Stomach (tissue), 8 donors: ENCODE measurements at regions not wholly inside any gene's neighbourhood (a gene's known extent, or its start where the extent isn't known, plus 50 kb on each side); places are given as distances from the start of the nearest gene placed in this dataset.

Experiments used
- DNase-seq, 2 donors: peaks; one replicate each; pipeline versions ENCODE4 v3.0.0 to v3.0.0-alpha.2; 2013 to 2019
- H3K27ac ChIP-seq, 5 donors: fragments of 200-600 bp in 4 of 5; sonication (generic) in 4 of 5; one replicate each; pipeline ENCODE4 v1.5.1; 2013 to 2019; ENCODE audit warnings: mild to moderate bottlenecking in 1 of 5, moderate library complexity in 1 of 5
- H3K27me3 ChIP-seq, 3 donors: fragments of 200-600 bp; sonication (generic); one replicate each; pipeline ENCODE4 v1.5.1; 2017 to 2019; ENCODE audit warnings: mixed run types in 1 of 3
- H3K36me3 ChIP-seq, 4 donors: fragments of 200-600 bp; sonication (generic); 1 replicate in 3 of 4; 2 replicates in 1 of 4; pipeline ENCODE4 v1.5.1; 2016 to 2019
- H3K4me1 ChIP-seq, 4 donors: fragments of 200-600 bp; sonication (generic); one replicate each; pipeline ENCODE4 v1.5.1; 2016 to 2019
- H3K4me3 ChIP-seq, 4 donors: fragments of 200-600 bp; sonication (generic) in 3 of 4; one replicate each; pipeline ENCODE4 v1.5.1; 2016 to 2019; ENCODE audit warnings: mild to moderate bottlenecking in 1 of 4
- H3K9me3 ChIP-seq, 4 donors: fragments of 200-600 bp; sonication (generic); one replicate each; pipeline ENCODE4 v1.5.1; 2016 to 2019
- EP300 ChIP-seq: sonication (generic); formaldehyde crosslinking; IDR thresholded peaks from one replicate; pipeline ENCODE4 v1.6.1; 2017; ENCODE audit warnings: antibody characterized with exemption
- POLR2A ChIP-seq, 4 donors: fragments of 450-650 bp; IDR thresholded peaks; one replicate each; pipeline ENCODE4 v1.6.1; 2016; ENCODE audit warnings: antibody characterized with exemption in 4 of 4, control low read depth in 2 of 4, mild to moderate bottlenecking in 1 of 4, moderate library complexity in 1 of 4
- POLR2AphosphoS5 ChIP-seq, 3 donors: sonication (generic); formaldehyde crosslinking; IDR thresholded peaks; one replicate each; pipeline ENCODE4 v1.6.1; 2016; ENCODE audit warnings: antibody characterized with exemption in 3 of 3
- WGBS, 5 donors: extraction: QIAGEN DNeasy Blood & Tissue Kit in 3 of 5; methylation state at CpG; one replicate each; pipeline versions ENCODE4 v1.1.5 to v1.1.7; 2013 to 2018; 5-methylcytosine and 5-hydroxymethylcytosine counted together
- intact Hi-C: fragments of 100-400 bp; cut with DNase I; formaldehyde crosslinking; loops from one replicate; pipeline ENCODE4 v1.15.1; 2023; ENCODE audit warnings: low total_unique reads
- TF ChIP-seq, protein P1 (sequence below), 7 experiments: fragments of 450-650 bp in 4 of 7; fragments of 200-600 bp in 3 of 7; sonication (generic) in 3 of 7; IDR thresholded peaks; one replicate each; pipeline ENCODE4 v1.5.1; 2016 to 2019; ENCODE audit warnings: antibody characterized with exemption in 7 of 7, control low read depth in 2 of 7, mild to moderate bottlenecking in 1 of 7
- donor health status: healthy with polysubstance abuse.
- donor health status: Bipolar disorder and iron deficiency.
- donor health status: healthy.

DNA sequence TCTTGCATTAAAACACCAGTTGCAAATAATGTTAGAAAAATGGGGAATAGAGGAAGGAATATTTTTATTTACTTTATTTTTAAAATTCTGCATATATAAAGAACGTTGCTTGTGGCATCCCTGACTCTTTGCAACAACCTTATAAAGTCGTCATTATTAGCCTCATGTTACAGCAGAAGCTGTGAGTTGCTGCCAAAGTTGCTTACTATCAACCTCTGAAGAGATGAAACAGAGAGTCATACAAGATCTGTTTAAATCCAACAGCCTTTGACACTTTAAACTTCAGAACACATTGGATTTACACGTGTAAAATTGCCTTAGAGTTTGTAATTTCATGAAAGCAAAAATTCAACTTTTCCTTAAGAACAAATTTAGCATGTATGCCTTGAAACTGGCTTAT, 221.9 kb downstream of the MRPL39 start:
- no peak for DNase-seq
- WGBS, 5 donors: 37 to 50% (median 41%) methylated on average over 3 of the region's 3 CpGs
- Histone ChIP-seq H3K9me3 (no peaks in the 10 kb centered on the region), H3K4me3 (no peak overlapping the region), H3K4me1 (no peaks in the 10 kb centered on the region), H3K27ac (no peak overlapping the region), H3K27me3 (no peaks in the 10 kb centered on the region), H3K36me3 (no peaks in the 10 kb centered on the region)
- intact Hi-C loops: no loop called here
- TF ChIP-seq, protein P1, sequence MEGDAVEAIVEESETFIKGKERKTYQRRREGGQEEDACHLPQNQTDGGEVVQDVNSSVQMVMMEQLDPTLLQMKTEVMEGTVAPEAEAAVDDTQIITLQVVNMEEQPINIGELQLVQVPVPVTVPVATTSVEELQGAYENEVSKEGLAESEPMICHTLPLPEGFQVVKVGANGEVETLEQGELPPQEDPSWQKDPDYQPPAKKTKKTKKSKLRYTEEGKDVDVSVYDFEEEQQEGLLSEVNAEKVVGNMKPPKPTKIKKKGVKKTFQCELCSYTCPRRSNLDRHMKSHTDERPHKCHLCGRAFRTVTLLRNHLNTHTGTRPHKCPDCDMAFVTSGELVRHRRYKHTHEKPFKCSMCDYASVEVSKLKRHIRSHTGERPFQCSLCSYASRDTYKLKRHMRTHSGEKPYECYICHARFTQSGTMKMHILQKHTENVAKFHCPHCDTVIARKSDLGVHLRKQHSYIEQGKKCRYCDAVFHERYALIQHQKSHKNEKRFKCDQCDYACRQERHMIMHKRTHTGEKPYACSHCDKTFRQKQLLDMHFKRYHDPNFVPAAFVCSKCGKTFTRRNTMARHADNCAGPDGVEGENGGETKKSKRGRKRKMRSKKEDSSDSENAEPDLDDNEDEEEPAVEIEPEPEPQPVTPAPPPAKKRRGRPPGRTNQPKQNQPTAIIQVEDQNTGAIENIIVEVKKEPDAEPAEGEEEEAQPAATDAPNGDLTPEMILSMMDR (IDR thresholded peaks at IDR 0.05): no peak
- TF ChIP-seq POLR2AphosphoS5 (IDR thresholded peaks at IDR 0.05) (no peak), POLR2A (IDR thresholded peaks at IDR 0.05) (no peak), EP300 (no peak)

DNA sequence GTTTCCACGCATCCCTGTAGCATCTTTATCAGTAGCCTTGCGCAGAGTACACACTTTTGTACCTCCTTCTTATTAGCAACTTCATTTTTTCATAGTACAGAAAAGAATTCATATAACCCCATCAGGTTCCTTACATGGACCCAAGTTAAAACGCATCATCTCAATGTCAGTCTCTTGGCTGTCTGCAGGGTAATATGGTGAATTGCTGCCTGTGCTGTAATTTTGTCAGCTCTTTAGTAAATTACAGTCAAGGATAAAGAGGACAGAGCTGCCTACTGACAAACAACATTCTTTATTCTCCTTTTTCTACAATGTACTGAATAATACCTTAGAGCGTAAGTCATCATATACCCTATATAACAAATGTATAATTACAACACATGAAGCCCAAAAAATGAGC, 222.5 kb downstream of the MRPL39 start:
- 90 to 94% (median 92%) methylated on average over 4 of the region's 4 CpGs for WGBS, 5 donors
- Histone ChIP-seq H3K36me3 (no peaks in the 10 kb centered on the region), H3K27ac (no peak overlapping the region), H3K4me3 (no peak overlapping the region), H3K27me3 (no peaks in the 10 kb centered on the region), H3K9me3 (no peaks in the 10 kb centered on the region), H3K4me1 (no peaks in the 10 kb centered on the region)
- no peak for DNase-seq
- intact Hi-C loops: no loop called here
- TF ChIP-seq POLR2AphosphoS5 (IDR thresholded peaks at IDR 0.05) (no peak), POLR2A (IDR thresholded peaks at IDR 0.05) (no peak), EP300 (no peak)
- TF ChIP-seq, protein P1 (IDR thresholded peaks at IDR 0.05): no peak

DNA sequence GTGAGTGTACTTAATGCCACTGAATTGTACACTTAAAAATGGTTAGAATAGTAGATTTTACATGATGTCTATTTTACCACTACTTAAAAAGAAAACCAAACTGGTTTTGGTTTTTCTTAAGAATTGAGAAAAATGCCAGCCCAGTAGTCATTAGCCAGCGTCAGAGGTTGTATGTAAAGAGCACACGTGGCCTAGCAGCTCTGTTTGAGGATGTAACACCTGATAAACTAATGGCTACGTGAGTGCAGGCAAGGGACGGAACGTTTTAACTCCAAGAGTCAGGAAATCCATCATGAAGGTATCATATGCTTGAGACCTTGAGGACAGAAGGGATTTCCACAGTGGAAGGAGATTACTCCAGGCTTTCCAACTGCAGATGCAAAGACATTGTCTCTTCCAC, 223.7 kb downstream of the MRPL39 start:
- intact Hi-C loops: no loop called here
- TF ChIP-seq EP300: no peak
- TF ChIP-seq POLR2A (IDR thresholded peaks at IDR 0.05): no peak
- TF ChIP-seq, protein P1 (IDR thresholded peaks at IDR 0.05): no peak
- no peak for TF ChIP-seq POLR2AphosphoS5 (IDR thresholded peaks at IDR 0.05)
- no peaks in the 10 kb centered on the region for H3K27me3 ChIP-seq
- 31 to 56% (median 36%) methylated on average over 5 of the region's 5 CpGs for WGBS, 5 donors
- H3K4me3 ChIP-seq: no peak overlapping the region
- no peaks in the 10 kb centered on the region for H3K9me3 ChIP-seq
- no peaks in the 10 kb centered on the region for H3K36me3 ChIP-seq
- H3K27ac ChIP-seq: no peak overlapping the region
- no peaks in the 10 kb centered on the region for H3K4me1 ChIP-seq
- no peak for DNase-seq

DNA sequence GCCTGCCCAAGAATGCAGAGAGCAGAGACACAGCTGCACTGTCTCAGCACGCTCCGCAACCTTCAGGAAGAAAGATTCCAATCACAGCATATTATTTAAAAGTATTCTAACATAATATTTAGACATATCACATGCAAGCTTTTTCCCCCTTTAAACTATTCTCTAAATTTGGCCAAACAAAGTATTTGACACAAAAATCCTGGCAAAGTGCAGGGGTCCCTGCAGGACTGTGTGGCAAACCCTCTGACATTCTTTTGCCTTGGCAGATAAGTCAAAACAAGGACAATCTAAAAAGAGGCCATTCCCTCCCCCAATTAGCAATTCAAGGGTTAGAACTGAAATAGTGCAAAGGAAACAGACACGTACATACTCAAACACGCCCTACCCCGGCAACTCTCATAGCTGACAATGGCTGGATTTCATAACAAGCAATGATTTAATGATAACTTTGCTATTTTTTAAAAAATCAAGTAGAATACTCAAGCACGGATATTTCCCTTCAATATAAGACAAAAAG, 225.3 kb downstream of the MRPL39 start:
- intact Hi-C loops: no loop called here
- Histone ChIP-seq H3K4me1 (no peaks in the 10 kb centered on the region), H3K36me3 (no peaks in the 10 kb centered on the region), H3K27me3 (no peaks in the 10 kb centered on the region), H3K27ac (no peak overlapping the region), H3K4me3 (no peak overlapping the region), H3K9me3 (no peaks in the 10 kb centered on the region)
- whole genome bisulfite sequencing, 5 donors: 63 to 73% (median 67%) methylated on average over 6 of the region's 6 CpGs
- peak in 1 of 2 donors; percentile 9 for DNase-seq
- TF ChIP-seq EP300 (no peak), POLR2AphosphoS5 (IDR thresholded peaks at IDR 0.05) (no peak)

DNA sequence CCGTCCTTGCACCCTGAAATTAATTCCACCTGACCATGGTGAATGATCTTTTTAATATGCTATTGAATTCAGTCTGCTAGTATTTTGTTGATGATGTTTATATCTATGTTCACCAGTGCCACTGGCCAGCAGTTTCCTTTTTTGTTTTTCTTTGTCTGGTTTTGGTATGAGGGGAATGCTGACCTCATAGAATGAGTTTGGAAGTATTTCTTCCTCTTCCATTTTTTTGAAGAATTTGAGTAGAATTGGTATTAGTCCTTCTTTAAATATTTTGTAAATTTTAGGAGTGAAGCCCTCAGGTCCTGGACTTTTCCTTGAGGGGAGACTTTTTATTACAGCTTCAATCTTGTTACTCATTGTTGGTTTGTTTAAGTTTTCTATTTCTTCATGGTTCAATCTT, 231.6 kb downstream of the MRPL39 start:
- no peak for DNase-seq
- intact Hi-C loops: no loop called here
- WGBS, 5 donors: 68 to 85% (median 74%) methylated on average over 1 of the region's 1 CpG

More for the DNA sequence above, 231.6 kb downstream of the MRPL39 start:
- H3K36me3 ChIP-seq: no peaks in the 10 kb centered on the region
- H3K9me3 ChIP-seq: no peaks in the 10 kb centered on the region
- no peak overlapping the region for H3K27ac ChIP-seq
- no peaks in the 10 kb centered on the region for H3K27me3 ChIP-seq
- H3K4me3 ChIP-seq: no peak overlapping the region
- TF ChIP-seq, protein P1 (IDR thresholded peaks at IDR 0.05): no peak
- no peak for TF ChIP-seq POLR2AphosphoS5 (IDR thresholded peaks at IDR 0.05)
- no peak for TF ChIP-seq EP300
- no peak for TF ChIP-seq POLR2A (IDR thresholded peaks at IDR 0.05)
- H3K4me1 ChIP-seq: no peaks in the 10 kb centered on the region
